HG03571 (cell line): ENCODE measurements at regions not wholly inside any gene's neighbourhood (a gene's known extent, or its start where the extent isn't known, plus 50 kb on each side); places are given as distances from the start of the nearest gene placed in this dataset.
"Not testable (repeated sequence)": the region's sequence is repeated elsewhere in the genome, so short reads cannot be mapped to it uniquely, and the experiment has no call there.

Experiments used
- ATAC-seq: cut with Tn5 transposase; IDR thresholded peaks from one replicate; pipeline ENCODE4 v1.9.1; 2021; ENCODE audit not compliant: unreplicated experiment

- ATAC-seq, result not testable (repeated sequence)
These were observed 91.1 kb upstream of the KRAS start for GRCh38 chr12:25341877-25342276.

GRCh38 chr12:25337916-25338315 is 87.2 kb upstream of the KRAS start:
- no peak for ATAC-seq

DNA sequence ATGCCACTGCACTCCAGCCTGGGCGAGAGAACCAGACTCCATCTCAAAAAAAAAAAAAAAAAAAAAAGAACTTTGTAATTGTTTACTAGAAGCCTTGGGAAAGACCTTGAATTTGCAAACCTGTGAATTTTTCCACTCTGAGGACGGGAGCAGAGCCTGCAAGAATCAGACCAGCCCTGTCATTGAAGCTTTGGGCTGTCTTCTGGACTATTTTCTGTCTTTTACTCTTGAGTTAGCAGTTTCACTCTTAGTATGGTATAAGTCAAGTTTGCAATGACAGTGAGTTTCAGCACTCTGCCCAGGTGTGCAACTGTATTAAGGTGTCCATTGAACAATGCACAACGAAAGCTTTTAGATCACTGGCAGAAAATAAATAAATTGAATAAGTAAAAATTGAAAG is 81.4 kb upstream of the KRAS start:
- ATAC-seq, result peak; percentile 65

DNA sequence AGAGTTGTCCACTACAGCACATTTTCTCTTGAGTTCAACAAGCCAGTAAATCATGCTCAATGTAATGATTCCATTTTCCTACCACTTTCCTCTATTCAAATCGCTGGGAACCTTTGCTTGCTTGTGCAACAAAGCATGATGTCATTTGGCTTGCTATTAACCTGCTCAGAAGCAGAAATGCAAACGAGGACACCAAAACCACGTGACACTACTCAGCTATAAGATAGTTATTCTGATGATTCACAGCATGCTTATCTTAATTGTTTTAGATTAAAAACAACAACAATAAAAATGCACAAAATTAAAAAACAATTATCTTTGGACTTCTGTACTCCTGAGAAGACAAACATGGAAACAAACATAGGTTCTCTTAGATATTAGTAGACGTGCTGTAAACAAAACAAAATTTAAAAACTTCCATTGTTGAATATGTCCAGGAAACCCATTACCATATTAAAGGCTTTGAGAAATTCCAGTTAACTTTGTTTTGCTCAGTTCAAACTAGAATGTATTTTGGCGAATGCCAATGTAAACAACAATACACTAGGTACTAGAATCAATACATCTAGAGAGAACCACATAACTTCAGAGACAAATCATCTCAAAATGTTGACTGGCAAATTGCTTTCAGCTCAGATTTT is 77.5 kb upstream of the KRAS start:
- ATAC-seq, result no peak

DNA sequence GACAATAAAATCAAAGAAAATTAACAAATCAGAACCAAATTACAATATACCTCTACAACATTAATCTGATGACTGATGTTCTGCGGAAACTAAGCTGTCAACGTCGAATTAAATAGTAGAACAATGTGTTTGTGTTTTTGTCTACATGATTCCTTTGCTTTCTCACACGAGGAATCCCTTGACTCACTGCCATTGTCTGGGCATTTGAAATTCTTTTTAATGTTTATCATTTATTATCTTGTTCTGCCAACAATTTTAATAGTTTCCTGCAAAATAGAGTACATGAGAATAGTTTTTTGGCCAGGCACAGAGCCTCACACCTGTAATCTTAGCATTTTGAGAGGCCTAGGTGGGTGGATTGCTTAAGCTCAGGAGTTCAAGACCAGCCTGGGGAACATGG is 76.6 kb upstream of the KRAS start:
- no peak for ATAC-seq

- ATAC-seq, result no peak
These were observed 75.6 kb upstream of the KRAS start for GRCh38 chr12:25326326-25326725.

DNA sequence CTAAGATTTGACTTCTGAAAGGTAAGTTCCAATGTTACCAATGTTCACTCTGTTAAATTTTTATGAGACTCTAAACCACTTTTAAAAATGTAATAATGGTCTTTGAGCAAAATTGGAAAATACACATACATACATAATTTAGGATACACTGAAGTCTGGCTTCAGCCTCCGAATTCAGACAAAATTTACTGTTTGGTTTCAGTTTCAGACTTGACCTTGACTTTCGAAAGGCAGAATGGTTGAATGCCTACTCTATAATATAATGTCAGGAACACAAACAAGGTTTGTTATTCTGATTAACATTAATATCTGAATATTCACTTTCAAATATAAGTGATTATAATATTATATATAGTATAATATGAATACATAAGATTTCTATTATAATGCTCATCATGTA is 74.1 kb upstream of the KRAS start:
- ATAC-seq, result no peak

DNA sequence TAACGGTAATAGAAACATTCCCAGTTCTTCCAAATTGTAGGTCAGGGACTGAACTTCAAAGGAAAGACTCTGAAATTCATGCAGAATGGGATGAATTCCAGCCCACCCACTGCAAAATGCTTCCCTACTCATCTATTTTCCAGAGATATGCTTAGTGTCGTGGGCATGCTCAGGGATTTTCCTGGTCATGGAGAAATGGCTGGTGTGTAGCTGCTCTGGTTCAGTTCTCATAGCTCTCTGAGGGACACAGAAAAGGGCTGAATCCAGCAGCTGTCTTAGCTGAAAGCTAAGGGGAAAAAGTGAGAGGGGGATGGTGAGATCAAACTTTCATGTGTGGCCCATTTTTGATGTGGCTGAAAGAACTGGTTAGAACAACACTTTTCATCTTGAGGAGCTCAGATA is 72.9 kb upstream of the KRAS start:
- ATAC-seq, result no peak

DNA sequence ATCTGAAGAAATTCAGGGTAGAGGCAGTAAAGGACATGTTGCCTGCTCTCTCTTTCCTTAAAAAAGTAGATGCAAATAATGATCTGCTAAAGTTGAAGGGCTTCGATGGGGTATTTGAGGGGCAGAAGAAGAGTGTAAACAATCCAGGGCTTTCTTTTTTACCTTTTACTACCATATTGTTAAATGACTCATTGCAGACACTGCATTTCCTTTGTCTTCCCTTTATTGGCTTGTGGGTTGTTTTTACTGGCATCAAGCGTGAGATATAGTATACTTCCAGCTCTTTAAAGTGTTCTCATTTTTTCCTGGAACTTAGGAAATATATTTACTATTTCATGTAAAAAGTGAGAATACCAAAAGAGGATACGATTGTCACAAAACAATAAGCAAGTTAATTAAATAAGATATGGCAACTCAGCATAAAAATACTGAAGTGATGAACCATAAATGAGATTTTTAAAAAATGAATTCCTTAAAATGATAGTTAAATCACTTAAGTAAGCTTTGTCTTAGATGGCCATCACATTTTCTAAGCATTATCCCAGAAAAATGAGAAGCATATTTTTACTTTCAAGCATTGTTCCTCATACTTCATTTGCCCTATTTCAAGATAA is 72.3 kb upstream of the KRAS start:
- ATAC-seq, result no peak

- no peak for ATAC-seq
These were observed 71.6 kb upstream of the KRAS start for GRCh38 chr12:25322351-25322750.

GRCh38 chr12:25321772-25322171 is 71.0 kb upstream of the KRAS start:
- ATAC-seq, result no peak

- peak; percentile 50 for ATAC-seq
These were observed 69.6 kb upstream of the KRAS start for GRCh38 chr12:25320123-25321006.

GRCh38 chr12:25319233-25319984 is 68.7 kb upstream of the KRAS start:
- ATAC-seq, result no peak

- no peak for ATAC-seq
These were observed 66.8 kb upstream of the KRAS start for GRCh38 chr12:25317553-25317952.

DNA sequence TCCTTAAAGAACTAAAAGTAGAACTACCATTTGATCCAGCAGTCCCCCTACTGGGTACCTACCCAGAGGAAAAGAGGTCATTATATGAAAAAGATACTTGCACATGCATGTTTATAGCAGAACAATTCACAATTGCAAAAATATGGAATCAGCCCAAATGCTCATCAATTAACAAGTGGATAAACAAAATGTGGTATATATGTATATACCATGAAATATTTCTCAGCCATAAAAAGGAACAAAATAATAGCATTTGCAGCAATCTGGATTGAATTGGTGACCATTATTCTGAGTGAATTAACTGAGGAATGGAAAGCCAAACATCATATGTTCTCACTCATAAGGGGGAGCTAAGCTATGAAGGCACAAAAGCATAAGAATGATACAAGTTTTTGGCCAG is 64.7 kb upstream of the KRAS start:
- ATAC-seq, result no peak

- not testable (repeated sequence) for ATAC-seq
These were observed 62.7 kb upstream of the KRAS start for GRCh38 chr12:25313266-25313990.

- ATAC-seq, result no peak
These were observed 60.8 kb upstream of the KRAS start for GRCh38 chr12:25311506-25311905.

DNA sequence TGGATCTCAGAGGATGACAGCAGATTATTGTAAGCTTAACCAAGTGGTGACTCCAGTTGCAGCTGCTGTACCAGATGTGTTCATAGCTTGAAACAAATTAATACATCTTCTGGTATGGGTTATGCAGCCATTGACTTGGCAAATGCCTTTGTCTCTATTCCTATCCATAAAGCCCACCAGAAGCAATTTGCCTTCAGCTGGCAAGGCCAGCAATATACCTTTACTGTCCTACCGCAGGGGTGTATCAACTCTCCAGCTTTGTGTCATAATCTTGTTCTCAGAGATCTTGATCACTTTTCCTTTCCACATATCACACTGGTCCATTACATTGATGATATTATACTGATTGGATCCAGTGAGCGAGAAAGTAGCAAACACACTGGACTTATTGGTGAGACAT is 59.3 kb upstream of the KRAS start:
- not testable (repeated sequence) for ATAC-seq

GRCh38 chr12:25308756-25309155 is 58.0 kb upstream of the KRAS start:
- no peak for ATAC-seq

GRCh38 chr12:25307818-25308217 is 57.1 kb upstream of the KRAS start:
- no peak for ATAC-seq

- no peak for ATAC-seq
These were observed 51.1 kb upstream of the KRAS start for GRCh38 chr12:25301798-25302197.
